DMS53 (cell line): ENCODE measurements at regions not wholly inside any gene's neighbourhood (a gene's known extent, or its start where the extent isn't known, plus 50 kb on each side); places are given as distances from the start of the nearest gene placed in this dataset.

Source experiments
- DNase-seq: peaks from one replicate; lab custom pipeline; 2025; lab: John Stamatoyannopoulos, UW

GRCh38 chr14:65250162-65250495 lies 147.8 kb upstream of the MAX start:
- DNase-seq: no peak

- DNase-seq: no peak
These were observed 148.9 kb upstream of the MAX start for GRCh38 chr14:65251213-65251612.

GRCh38 chr14:65252482-65253255 lies 150.4 kb upstream of the MAX start:
- no peak for DNase-seq

- peak; percentile 75 for DNase-seq
These were observed 152.8 kb upstream of the MAX start for GRCh38 chr14:65255029-65255545.

- peak; percentile 92 for DNase-seq
These were observed 153.5 kb upstream of the MAX start for GRCh38 chr14:65255583-65256461.

GRCh38 chr14:65256714-65257113 lies 154.4 kb upstream of the MAX start:
- no peak for DNase-seq

GRCh38 chr14:65257425-65257824 lies 155.1 kb upstream of the FUT8 start:
- DNase-seq: no peak

GRCh38 chr14:65258391-65258790 lies 154.1 kb upstream of the FUT8 start:
- DNase-seq: no peak

GRCh38 chr14:65259000-65259399 lies 153.5 kb upstream of the FUT8 start:
- no peak for DNase-seq

GRCh38 chr14:65260786-65261185 lies 151.7 kb upstream of the FUT8 start:
- no peak for DNase-seq

GRCh38 chr14:65261425-65261920 lies 151.1 kb upstream of the FUT8 start:
- no peak for DNase-seq

GRCh38 chr14:65261946-65262345 lies 150.6 kb upstream of the FUT8 start:
- DNase-seq: no peak

GRCh38 chr14:65263177-65263788 lies 149.2 kb upstream of the FUT8 start:
- no peak for DNase-seq

- DNase-seq: no peak
These were observed 144.7 kb upstream of the FUT8 start for GRCh38 chr14:65267856-65268255.

GRCh38 chr14:65268594-65268993 lies 143.9 kb upstream of the FUT8 start:
- DNase-seq: no peak

- no peak for DNase-seq
These were observed 142.8 kb upstream of the FUT8 start for GRCh38 chr14:65269732-65270131.

- DNase-seq: no peak
These were observed 135.5 kb upstream of the FUT8 start for GRCh38 chr14:65277027-65277426.

GRCh38 chr14:65277580-65278270 lies 134.8 kb upstream of the FUT8 start:
- DNase-seq: no peak

- DNase-seq: no peak
These were observed 133.9 kb upstream of the FUT8 start for GRCh38 chr14:65278589-65278988.

- no peak for DNase-seq
These were observed 133.0 kb upstream of the FUT8 start for GRCh38 chr14:65279510-65279909.

- no peak for DNase-seq
These were observed 132.6 kb upstream of the FUT8 start for GRCh38 chr14:65279958-65280357.

- DNase-seq: no peak
These were observed 131.9 kb upstream of the FUT8 start for GRCh38 chr14:65280653-65281052.
